ENCODE measurements at regions not wholly inside any gene's neighbourhood (a gene's known extent, or its start where the extent isn't known, plus 50 kb on each side); places are given as distances from the start of the nearest gene placed in this dataset.
"Not testable (repeated sequence)": the region's sequence is repeated elsewhere in the genome, so short reads cannot be mapped to it uniquely, and the experiment has no call there.

DNA sequence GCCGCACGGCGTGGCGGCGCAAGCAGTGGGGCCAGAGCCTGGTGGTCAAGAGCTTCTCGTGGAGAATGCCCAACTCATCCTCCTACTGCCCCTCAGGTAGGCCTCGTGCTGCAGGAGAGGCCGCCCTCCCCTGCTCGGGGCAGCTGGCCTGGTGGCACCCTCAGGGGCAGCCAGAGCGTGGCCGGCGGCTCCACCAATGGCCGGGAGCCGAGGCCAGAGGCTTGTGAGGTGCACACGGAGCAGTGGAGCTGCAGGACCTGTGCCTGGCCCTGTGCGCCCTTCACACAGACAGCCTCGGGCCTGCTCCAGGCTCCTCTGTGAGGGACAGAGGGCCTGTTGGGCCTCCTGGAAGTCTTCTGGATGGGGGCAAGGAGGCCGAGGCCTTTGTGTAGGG is 85.5 kb downstream of the NPIPB11 start:
- Mint-ChIP-seq H3K27ac (no peak overlapping the region), H3K9me3 (no peaks in the 10 kb centered on the region), H3K4me3 (no peak overlapping the region), H3K27me3 (ENCODE audit: insufficient read depth) (no peaks in the 10 kb centered on the region), H3K36me3 (ENCODE audit: low read depth) (no peaks in the 10 kb centered on the region), H3K4me1 (ENCODE audit: low read depth) (no peaks in the 10 kb centered on the region)
- intact Hi-C loops (cut with micrococcal nuclease), result no loop called here
- no peak for DNase-seq (ENCODE audit: low spot score)

GRCh38 chr16:29320274-29320999 is 86.1 kb downstream of the NPIPB11 start:
- DNase-seq (ENCODE audit: low spot score), result no peak
- Mint-ChIP-seq H3K4me1 (ENCODE audit: low read depth) (no peaks in the 10 kb centered on the region), H3K27me3 (ENCODE audit: insufficient read depth) (no peaks in the 10 kb centered on the region), H3K27ac (no peak overlapping the region), H3K4me3 (no peak overlapping the region), H3K9me3 (no peaks in the 10 kb centered on the region), H3K36me3 (ENCODE audit: low read depth) (no peaks in the 10 kb centered on the region)
- intact Hi-C loops (cut with micrococcal nuclease), result no loop called here

- DNase-seq (ENCODE audit: low spot score), result no peak
- no peaks in the 10 kb centered on the region for H3K9me3 Mint-ChIP-seq
- H3K4me3 Mint-ChIP-seq, result no peak overlapping the region
Measured at GRCh38 chr16:29319726-29320125, 86.8 kb downstream of the NPIPB11 start.

DNA sequence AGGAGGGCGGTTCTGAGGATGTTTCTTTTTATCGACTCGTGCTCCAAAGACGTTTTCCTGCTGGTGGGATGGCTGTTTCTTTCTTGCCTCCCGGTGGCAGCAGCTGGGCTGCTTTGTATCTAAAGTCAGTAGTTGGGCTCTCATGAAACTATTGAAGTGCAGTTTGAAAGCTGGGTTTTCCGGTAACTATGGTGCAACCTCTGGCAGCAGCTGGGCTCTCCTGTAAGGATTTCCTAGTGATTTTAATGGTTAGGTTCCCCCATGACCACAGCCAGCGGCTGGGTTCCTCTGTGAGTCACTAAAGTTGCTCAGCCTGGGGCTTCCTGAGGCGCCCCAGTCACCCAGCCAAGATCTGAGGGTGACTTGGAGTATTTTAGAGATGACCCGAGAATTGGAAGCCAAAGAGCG is 87.9 kb downstream of the NPIPB11 start:
- H3K27me3 Mint-ChIP-seq (ENCODE audit: insufficient read depth); intact Hi-C loops (cut with micrococcal nuclease); H3K4me1 Mint-ChIP-seq (ENCODE audit: low read depth); H3K9me3 Mint-ChIP-seq; H3K36me3 Mint-ChIP-seq (ENCODE audit: low read depth); H3K27ac Mint-ChIP-seq; DNase-seq (ENCODE audit: low spot score); H3K4me3 Mint-ChIP-seq: not testable (repeated sequence)

More at GRCh38 chr16:29319726-29320125, 86.8 kb downstream of the NPIPB11 start:
- Mint-ChIP-seq H3K27me3 (ENCODE audit: insufficient read depth) (no peaks in the 10 kb centered on the region), H3K27ac (no peak overlapping the region), H3K4me1 (ENCODE audit: low read depth) (no peaks in the 10 kb centered on the region), H3K36me3 (ENCODE audit: low read depth) (no peaks in the 10 kb centered on the region)
- intact Hi-C loops (cut with micrococcal nuclease), result no loop called here

- Mint-ChIP-seq H3K4me1 (ENCODE audit: low read depth) (no peaks in the 10 kb centered on the region), H3K27ac (no peak overlapping the region), H3K36me3 (ENCODE audit: low read depth) (no peaks in the 10 kb centered on the region), H3K27me3 (ENCODE audit: insufficient read depth) (no peaks in the 10 kb centered on the region), H3K9me3 (no peaks in the 10 kb centered on the region), H3K4me3 (no peak overlapping the region)
- intact Hi-C loops (cut with micrococcal nuclease), result no loop called here
- no peak for DNase-seq (ENCODE audit: low spot score)
Measured at GRCh38 chr16:29318037-29318436, 88.5 kb downstream of the NPIPB11 start.

GRCh38 chr16:29317269-29317668 is 89.2 kb downstream of the NPIPB11 start:
- Mint-ChIP-seq H3K36me3 (ENCODE audit: low read depth) (no peaks in the 10 kb centered on the region), H3K27me3 (ENCODE audit: insufficient read depth) (no peaks in the 10 kb centered on the region), H3K4me1 (ENCODE audit: low read depth) (no peaks in the 10 kb centered on the region), H3K4me3 (no peak overlapping the region), H3K27ac (no peak overlapping the region), H3K9me3 (no peaks in the 10 kb centered on the region)
- DNase-seq (ENCODE audit: low spot score), result no peak
- intact Hi-C loops (cut with micrococcal nuclease), result no loop called here

DNA sequence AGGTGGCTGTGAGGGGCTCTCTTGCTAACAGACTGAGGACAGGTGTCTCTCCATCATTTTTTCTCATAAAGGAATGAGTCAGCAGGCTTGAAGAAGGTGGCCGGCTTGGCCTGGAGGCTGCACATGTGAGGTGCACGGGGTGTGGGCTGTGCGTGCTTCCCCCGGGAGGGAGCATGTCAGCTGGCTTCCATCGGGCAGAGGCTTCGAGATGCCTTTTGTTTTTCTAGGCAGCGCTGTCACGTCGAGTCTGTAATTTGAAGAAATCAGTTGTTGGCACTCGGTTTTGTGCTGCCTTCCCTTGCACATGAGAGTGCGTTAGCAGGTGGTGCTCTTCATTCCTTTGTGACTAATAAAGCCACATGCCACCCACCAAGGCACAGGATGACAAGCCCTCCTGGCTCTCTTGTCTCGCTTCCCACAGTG is 89.7 kb downstream of the NPIPB11 start:
- intact Hi-C loops (cut with micrococcal nuclease), result no loop called here
- no peak for DNase-seq (ENCODE audit: low spot score)
- H3K27me3 Mint-ChIP-seq (ENCODE audit: insufficient read depth), result no peaks in the 10 kb centered on the region
- no peaks in the 10 kb centered on the region for H3K4me1 Mint-ChIP-seq (ENCODE audit: low read depth)
- no peaks in the 10 kb centered on the region for H3K36me3 Mint-ChIP-seq (ENCODE audit: low read depth)
- no peak overlapping the region for H3K27ac Mint-ChIP-seq
- no peak overlapping the region for H3K4me3 Mint-ChIP-seq
- H3K9me3 Mint-ChIP-seq, result no peaks in the 10 kb centered on the region

GRCh38 chr16:29315916-29316517 is 90.5 kb downstream of the NPIPB11 start:
- DNase-seq (ENCODE audit: low spot score), result no peak
- intact Hi-C loops (cut with micrococcal nuclease), result no loop called here
- H3K36me3 Mint-ChIP-seq (ENCODE audit: low read depth), result no peaks in the 10 kb centered on the region
- H3K4me1 Mint-ChIP-seq (ENCODE audit: low read depth), result no peaks in the 10 kb centered on the region
- H3K9me3 Mint-ChIP-seq, result no peaks in the 10 kb centered on the region
- no peak overlapping the region for H3K4me3 Mint-ChIP-seq
- H3K27me3 Mint-ChIP-seq (ENCODE audit: insufficient read depth), result no peaks in the 10 kb centered on the region
- H3K27ac Mint-ChIP-seq, result no peak overlapping the region

DNA sequence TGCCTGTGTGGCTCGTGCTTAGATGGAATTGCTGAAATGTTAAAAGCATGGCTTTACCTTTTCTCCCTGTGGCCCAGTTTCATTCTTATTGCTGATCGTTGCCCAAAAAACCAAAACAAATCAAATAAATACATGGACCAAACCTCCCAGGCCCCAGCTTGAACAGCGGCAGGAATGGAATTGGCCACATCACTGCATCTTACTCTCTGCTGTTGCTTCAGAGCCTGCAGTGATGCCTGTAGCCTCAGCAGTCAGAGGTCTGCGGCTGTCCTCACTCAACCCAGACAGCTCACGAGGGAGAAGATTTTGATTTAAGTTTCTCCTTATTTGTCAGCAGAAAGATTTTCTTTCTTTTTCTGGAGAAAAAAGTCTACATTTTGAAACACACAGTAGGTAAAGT is 91.5 kb downstream of the NPIPB11 start:
- H3K9me3 Mint-ChIP-seq, result no peaks in the 10 kb centered on the region
- H3K27me3 Mint-ChIP-seq (ENCODE audit: insufficient read depth), result no peaks in the 10 kb centered on the region
- no peaks in the 10 kb centered on the region for H3K4me1 Mint-ChIP-seq (ENCODE audit: low read depth)
- no peaks in the 10 kb centered on the region for H3K36me3 Mint-ChIP-seq (ENCODE audit: low read depth)
- DNase-seq (ENCODE audit: low spot score), result no peak
- intact Hi-C loops (cut with micrococcal nuclease), result no loop called here
- H3K27ac Mint-ChIP-seq, result no peak overlapping the region
- H3K4me3 Mint-ChIP-seq, result no peak overlapping the region

DNA sequence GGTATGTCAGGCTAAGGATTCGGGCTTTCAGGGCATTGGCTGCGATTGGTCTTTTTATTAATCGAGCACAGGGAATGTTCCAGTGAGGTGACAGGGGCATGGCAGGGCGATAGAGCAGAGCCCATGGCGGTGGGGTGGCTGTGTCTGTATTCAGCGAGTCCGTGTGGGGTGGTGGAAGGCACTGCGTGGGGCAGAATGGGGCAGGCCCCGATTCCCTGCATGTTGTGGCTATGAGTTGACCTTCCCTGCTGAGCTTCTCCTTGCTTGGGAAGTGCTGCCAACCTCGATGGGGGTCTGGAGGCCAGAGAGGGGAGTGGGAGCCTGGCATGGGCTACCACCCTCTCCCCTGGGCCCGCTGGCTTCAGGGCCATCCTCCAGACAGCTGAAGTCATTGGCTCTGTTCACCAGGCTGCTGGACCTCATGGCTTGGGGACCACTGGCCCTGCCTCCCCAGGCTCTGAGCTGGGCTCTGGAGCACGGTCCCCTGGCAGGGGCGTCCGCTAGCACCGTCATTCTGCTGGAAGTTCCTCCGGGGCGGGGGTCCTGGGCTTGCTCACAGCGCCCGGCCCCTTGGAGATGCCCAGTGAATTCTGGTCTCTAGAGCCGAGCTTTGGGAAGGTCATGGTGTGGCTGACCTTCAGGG is 92.1 kb downstream of the NPIPB11 start:
- DNase-seq (ENCODE audit: low spot score), result no peak
- Mint-ChIP-seq H3K27me3 (ENCODE audit: insufficient read depth) (no peaks in the 10 kb centered on the region), H3K27ac (no peak overlapping the region), H3K4me1 (ENCODE audit: low read depth) (no peaks in the 10 kb centered on the region), H3K36me3 (ENCODE audit: low read depth) (no peaks in the 10 kb centered on the region), H3K9me3 (no peaks in the 10 kb centered on the region), H3K4me3 (no peak overlapping the region)
- intact Hi-C loops (cut with micrococcal nuclease), result no loop called here

DNA sequence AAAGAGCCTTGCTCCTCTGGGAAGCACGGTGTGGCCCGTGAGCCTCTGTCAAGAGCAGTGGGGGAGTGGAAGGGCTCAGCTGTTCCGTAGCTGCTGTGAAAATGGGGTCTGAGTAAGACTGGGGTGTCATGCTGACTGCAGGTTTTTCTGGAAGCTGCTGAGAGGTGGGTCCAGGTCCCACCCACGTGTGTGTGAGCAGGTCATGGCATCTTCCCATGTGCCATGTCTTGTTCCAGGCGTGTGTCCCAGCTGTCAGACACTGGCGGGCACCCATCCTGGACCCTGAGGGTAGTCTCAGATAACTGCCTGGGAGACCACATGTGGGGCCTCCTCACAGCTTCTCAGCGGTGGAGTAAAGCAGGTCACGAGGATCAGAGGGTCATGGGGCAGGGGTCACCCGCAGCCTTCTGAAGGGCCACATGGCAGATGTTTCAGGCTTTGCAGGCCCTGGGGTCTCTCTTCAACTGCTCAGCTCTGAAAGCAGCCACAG is 92.9 kb downstream of the NPIPB11 start:
- H3K4me3 Mint-ChIP-seq, result no peak overlapping the region
- no peaks in the 10 kb centered on the region for H3K36me3 Mint-ChIP-seq (ENCODE audit: low read depth)
- no peak overlapping the region for H3K27ac Mint-ChIP-seq
- H3K9me3 Mint-ChIP-seq, result no peaks in the 10 kb centered on the region
- intact Hi-C loops (cut with micrococcal nuclease), result no loop called here
- no peak for DNase-seq (ENCODE audit: low spot score)
- H3K27me3 Mint-ChIP-seq (ENCODE audit: insufficient read depth), result no peaks in the 10 kb centered on the region
- no peaks in the 10 kb centered on the region for H3K4me1 Mint-ChIP-seq (ENCODE audit: low read depth)

DNA sequence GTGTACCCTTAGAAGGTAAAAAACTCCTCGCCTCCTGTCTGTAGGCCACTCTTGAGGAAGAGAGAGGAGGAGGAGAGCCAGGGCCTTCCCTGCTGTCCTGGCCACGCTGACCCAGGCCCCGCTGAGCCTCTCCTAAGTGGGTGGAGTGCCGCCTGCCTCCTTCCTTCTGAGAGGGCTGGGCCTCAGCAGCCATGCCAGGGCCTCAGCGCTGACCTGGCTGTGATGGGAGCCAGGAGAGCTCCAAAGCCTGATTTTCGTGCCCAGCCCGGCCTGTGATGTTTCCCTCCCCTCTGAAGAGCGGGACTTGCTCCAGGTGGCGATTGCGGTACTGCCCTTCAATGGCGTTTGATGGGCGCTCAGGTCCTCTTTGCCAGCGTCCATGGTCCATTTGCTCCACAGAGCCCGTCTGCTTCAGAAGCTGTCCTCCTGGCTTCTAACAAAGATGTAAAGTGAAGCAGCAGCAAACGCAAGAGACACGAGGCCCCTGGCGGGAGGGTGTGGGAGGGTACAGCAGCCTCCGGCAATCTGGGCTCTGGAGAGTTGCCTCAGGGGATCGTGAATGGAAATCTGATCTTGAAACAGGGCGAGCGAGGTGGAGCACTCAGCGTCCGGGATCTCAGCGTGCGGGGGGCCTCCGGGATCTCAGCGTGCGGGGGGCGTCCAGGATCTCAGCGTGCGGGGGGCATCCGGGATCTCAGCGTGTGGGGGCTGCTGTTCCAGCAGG is 93.5 kb downstream of the NPIPB11 start:
- no peak for DNase-seq (ENCODE audit: low spot score)
- no peaks in the 10 kb centered on the region for H3K9me3 Mint-ChIP-seq
- no peak overlapping the region for H3K4me3 Mint-ChIP-seq
- no peaks in the 10 kb centered on the region for H3K36me3 Mint-ChIP-seq (ENCODE audit: low read depth)
- H3K27me3 Mint-ChIP-seq (ENCODE audit: insufficient read depth), result no peaks in the 10 kb centered on the region
- intact Hi-C loops (cut with micrococcal nuclease), result no loop called here
- no peak overlapping the region for H3K27ac Mint-ChIP-seq
- no peaks in the 10 kb centered on the region for H3K4me1 Mint-ChIP-seq (ENCODE audit: low read depth)

- H3K27me3 Mint-ChIP-seq (ENCODE audit: insufficient read depth); H3K9me3 Mint-ChIP-seq; H3K4me1 Mint-ChIP-seq (ENCODE audit: low read depth); DNase-seq (ENCODE audit: low spot score); H3K36me3 Mint-ChIP-seq (ENCODE audit: low read depth); H3K4me3 Mint-ChIP-seq; H3K27ac Mint-ChIP-seq; intact Hi-C loops (cut with micrococcal nuclease): not testable (repeated sequence)
Measured at GRCh38 chr16:29312345-29312675, 94.2 kb downstream of the NPIPB11 start.
